Keratinocyte (primary cell): ENCODE measurements at regions not wholly inside any gene's neighbourhood (a gene's known extent, or its start where the extent isn't known, plus 50 kb on each side); places are given as distances from the start of the nearest gene placed in this dataset.

Source experiments
- CTCF ChIP-seq, 3 experiments: IDR thresholded peaks in 1 of 3; conservative IDR thresholded peaks in 1 of 3; optimal IDR thresholded peaks in 1 of 3; 2 replicates in 2 of 3; 3 replicates in 1 of 3; pipeline versions ENCODE3 to v1.5.1; 2011; ENCODE audit warnings: low read length in 3 of 3, mild to moderate bottlenecking in 3 of 3, moderate library complexity in 2 of 3, control low read depth in 1 of 3, inconsistent platforms in 1 of 3; ENCODE audit not compliant: insufficient read depth in 2 of 3; ENCODE audit errors: extremely low read depth in 1 of 3
- EZH2 ChIP-seq: IDR thresholded peaks from one replicate; pipeline ENCODE4 v1.6.1; 2012; ENCODE audit warnings: inconsistent platforms, mild to moderate bottlenecking, low read length, moderate library complexity

DNA sequence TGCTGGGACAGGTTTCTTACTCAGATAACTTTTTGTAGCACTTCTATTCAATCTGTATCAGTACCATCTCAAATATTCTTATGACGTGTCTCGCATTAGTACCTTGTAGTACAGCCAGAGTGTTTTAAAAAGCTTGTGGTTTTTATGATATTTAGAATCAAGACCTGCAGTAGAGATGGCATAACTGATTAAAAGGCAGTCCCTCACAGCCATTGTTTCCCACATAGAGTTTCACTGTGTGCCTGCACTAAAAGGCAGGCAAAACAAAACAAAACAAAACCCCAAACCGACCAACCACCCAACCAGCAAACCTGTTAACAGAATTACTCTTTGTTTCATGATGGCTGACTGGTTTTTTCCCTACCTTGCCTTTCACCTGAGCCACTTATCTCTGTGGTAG, 221.3 kb upstream of the DGKB start:
- TF ChIP-seq CTCF (optimal IDR thresholded peaks at IDR 0.05 in 1 of 3, IDR thresholded peaks at IDR 0.05 in 1 of 3, conservative IDR thresholded peaks at IDR 0.05 in 1 of 3; ENCODE audit: extremely low read depth in 1 of 3, insufficient read depth in 2 of 3, low read length in 3 of 3) (no peak), EZH2 (no peak)
